HUDEP-2 (cell line): ENCODE measurements at regions not wholly inside any gene's neighbourhood (a gene's known extent, or its start where the extent isn't known, plus 50 kb on each side); places are given as distances from the start of the nearest gene placed in this dataset.
"Not testable (repeated sequence)": the region's sequence is repeated elsewhere in the genome, so short reads cannot be mapped to it uniquely, and the experiment has no call there.

Experiments used
- DNase-seq, 76 experiments: peaks; one replicate each; lab custom pipeline; 2025; ENCODE audit not compliant: unreplicated experiment in 76 of 76; lab: John Stamatoyannopoulos, UW

DNA sequence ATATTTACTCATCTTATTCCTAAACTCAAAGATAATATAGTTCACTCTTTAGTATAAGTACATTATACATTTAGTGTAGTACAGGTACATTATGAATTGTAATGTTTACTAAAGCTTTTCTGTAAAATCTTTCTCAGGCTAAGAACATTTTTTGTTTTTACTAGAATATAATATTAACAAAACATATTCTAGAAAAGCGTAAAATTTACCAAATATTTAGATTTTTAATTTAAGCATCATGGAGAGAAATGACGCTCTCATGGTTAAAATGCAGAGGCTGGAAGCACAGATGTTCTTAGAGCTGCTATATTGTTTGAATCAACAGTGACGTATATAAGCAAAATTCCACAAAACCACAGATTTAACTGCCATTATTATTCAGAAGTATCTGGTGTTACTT is 54.7 kb upstream of the NBPF15 start:
- DNase-seq: not testable (repeated sequence)

DNA sequence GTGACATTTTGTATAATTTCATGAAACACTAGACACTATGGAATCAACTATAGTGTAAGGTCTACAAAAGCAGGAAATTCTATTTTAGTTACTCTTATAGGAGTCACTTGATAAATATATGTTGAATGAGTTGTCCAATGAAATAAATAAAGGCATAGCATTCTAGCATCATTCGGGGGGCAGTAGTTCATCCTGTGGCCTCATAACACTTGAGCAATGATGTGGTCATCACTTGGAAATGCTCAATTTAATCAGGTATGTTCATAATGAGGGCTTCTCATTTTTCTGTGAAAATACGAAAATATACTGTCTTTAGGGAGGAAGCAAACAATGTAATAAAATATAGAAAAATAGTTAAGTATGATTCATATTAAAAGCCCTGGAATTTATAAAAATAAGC is 55.4 kb upstream of the NBPF15 start:
- DNase-seq: not testable (repeated sequence)

GRCh38 chr1:144518439-144518838 is 57.0 kb upstream of the NBPF15 start:
- DNase-seq: not testable (repeated sequence)

- DNase-seq: not testable (repeated sequence)
Measured at GRCh38 chr1:144519528-144520189, 58.2 kb upstream of the NBPF15 start.

DNA sequence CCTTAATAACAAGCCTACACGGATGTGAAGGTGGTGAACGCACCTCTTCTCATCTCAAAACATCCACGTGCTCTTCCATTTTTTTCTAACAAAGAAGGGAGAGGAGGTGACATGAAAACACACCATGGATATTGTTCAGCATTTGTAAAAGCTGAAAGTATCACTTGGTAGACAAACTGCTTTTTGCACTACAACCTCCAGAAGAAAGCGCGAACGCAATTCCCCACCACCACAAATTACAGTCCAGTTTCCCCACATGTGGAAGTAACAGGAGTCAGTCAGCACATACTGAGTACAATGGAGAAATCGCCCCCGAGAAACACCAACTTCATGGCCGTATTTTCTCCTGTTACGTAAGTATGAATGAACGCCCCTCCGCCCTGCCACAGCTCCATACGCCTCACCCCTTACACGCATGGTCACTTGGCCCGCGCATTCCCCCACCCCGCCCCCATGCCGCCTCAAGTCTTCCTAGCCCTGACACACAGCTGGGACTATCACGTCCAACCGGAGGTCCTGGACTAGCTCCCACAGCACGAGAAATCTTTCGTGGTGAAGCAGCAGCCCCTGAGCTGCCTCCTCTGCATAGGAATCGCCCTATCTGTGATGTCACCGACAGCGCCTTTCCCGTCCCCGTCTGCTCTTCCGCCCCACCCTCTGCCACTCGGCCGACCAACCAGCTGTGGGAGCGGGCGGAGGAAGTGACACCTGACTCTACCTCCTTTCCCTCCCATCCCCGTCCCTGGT is 62.4 kb upstream of the NBPF15 start:
- peak in 73 of 76 experiments; percentile 14 to 89 (median 62) for DNase-seq

GRCh38 chr1:144532156-144532607 is 60.5 kb upstream of the PPIAL4F start:
- not testable (repeated sequence) for DNase-seq

- DNase-seq: not testable (repeated sequence)
Measured at GRCh38 chr1:144533480-144533879, 59.2 kb upstream of the PPIAL4F start.

GRCh38 chr1:144534286-144534685 is 58.4 kb upstream of the PPIAL4F start:
- not testable (repeated sequence) for DNase-seq

DNA sequence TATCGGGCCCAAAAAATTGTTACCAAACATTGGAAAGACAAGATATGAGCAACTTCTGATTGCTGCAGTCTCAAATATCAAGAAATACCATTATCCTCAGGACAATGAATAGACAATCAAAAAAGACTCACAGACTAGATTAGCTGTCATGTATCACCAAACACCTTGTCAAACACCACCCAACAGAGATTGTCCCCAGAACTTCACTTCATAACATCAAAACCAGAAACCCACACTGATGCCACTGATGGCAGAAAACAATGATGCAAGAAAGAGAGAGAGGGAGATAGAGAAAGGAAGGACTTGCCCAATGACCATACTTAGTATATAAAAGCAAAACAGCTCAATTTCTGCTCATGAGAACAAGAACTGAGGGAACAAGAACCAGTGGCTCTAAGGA is 56.0 kb upstream of the PPIAL4F start:
- not testable (repeated sequence) for DNase-seq

GRCh38 chr1:144537234-144537633 is 55.5 kb upstream of the PPIAL4F start:
- DNase-seq: not testable (repeated sequence)

DNA sequence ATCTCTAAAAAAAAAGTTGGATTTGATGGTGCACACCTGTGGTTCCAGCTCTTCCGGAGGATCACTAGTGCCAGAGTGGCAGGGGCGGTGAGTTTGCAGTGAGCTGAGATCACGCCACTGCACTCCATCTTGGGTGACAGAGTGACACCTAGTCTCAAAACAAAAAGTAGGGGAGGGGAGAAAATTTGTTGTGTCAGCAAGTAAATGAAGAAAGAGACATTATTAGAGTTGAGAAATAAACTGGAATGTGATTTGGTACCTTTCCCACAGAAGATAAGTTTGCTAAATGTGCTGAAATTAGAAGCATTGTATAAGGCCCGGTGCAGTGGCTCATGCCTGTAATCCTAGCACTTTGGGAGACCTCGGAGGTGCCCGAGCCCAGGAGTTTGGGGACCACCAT is 54.0 kb upstream of the PPIAL4F start:
- not testable (repeated sequence) for DNase-seq

- DNase-seq: not testable (repeated sequence)
Measured at GRCh38 chr1:144539191-144539960, 53.3 kb upstream of the PPIAL4F start.
